ENCODE measurements at regions not wholly inside any gene's neighbourhood (a gene's known extent, or its start where the extent isn't known, plus 50 kb on each side); places are given as distances from the start of the nearest gene placed in this dataset.

DNA sequence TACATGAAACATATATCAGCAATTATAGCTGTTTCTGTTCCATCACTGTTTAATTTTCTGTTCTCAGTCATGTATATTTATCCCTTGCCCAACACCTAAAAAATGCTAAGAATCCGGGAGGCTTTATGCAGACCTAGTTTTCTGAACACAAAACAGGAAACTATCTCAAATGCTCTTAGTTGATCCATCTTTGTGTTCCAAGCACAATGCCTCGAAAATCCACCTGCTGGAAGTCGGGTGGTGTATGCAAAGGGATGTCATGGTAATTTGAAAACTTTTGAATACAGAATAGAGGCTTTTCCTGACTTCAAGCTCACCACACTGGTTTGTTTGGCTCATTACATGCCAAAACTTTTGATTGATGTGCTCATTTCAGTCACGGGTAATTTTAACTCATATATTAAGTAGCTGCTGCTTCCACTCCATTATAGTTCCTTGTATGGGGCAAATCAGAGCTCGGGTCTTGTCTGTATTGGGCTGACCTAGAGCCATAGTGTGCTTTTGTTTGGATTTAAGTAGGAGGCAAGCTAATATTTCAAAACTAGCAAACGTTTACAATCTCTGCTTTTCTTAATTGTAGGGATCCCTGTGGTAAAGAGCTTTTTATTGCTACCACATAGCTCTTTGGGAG lies 646.5 kb upstream of the EPHA7 start:
- TF ChIP-seq TAF1 (IDR thresholded peaks at IDR 0.05; ENCODE audit: borderline replicate concordance, low read depth, low read length) = no peak
- no peak for TF ChIP-seq CTCF (IDR thresholded peaks at IDR 0.05)
- no peak for TF ChIP-seq EZH2phosphoT487 (IDR thresholded peaks at IDR 0.05; ENCODE audit: borderline replicate concordance, low read depth)
- no peak for TF ChIP-seq FOXM1 (IDR thresholded peaks at IDR 0.05; ENCODE audit: low read depth)
- no peak for TF ChIP-seq ZBTB33 (IDR thresholded peaks at IDR 0.05; ENCODE audit: borderline replicate concordance, low read depth)
- no peak for TF ChIP-seq RXRA (IDR thresholded peaks at IDR 0.05; ENCODE audit: borderline replicate concordance, low read depth)
- no peak for TF ChIP-seq EP300 (IDR thresholded peaks at IDR 0.05; ENCODE audit: borderline replicate concordance in 1 of 2, low read depth in 1 of 2, low read length in 1 of 2)
- TF ChIP-seq, protein P1, sequence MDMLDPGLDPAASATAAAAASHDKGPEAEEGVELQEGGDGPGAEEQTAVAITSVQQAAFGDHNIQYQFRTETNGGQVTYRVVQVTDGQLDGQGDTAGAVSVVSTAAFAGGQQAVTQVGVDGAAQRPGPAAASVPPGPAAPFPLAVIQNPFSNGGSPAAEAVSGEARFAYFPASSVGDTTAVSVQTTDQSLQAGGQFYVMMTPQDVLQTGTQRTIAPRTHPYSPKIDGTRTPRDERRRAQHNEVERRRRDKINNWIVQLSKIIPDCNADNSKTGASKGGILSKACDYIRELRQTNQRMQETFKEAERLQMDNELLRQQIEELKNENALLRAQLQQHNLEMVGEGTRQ (IDR thresholded peaks at IDR 0.05; ENCODE audit: borderline replicate concordance, low read depth, low read length) = no peak
- TF ChIP-seq GATA2 (CRISPR knock-in tag; IDR thresholded peaks at IDR 0.05) = no peak
- no peak for TF ChIP-seq RCOR1 (IDR thresholded peaks at IDR 0.05; ENCODE audit: low read length)

All from SK-N-SH (cell line).